WTC11 (cell line): ENCODE measurements at regions not wholly inside any gene's neighbourhood (a gene's known extent, or its start where the extent isn't known, plus 50 kb on each side); places are given as distances from the start of the nearest gene placed in this dataset.
A peak's percentile ranks its signal among the peaks of the same experiment; 100 is the strongest.

ENCODE experiments used
- ATAC-seq: fragments of 200-7000 bp; cut with Tn5 transposase; 2 replicates; pipeline ENCODE4 v1.10.0; 2021; ENCODE audit warnings: mild to moderate bottlenecking, moderate library complexity
- CTCF ChIA-PET: fragments of 300-600 bp; sonication (Branson Sonifier 250); formaldehyde crosslinking; loops from one replicate; lab custom pipeline; 2021; ENCODE audit warnings: antibody characterized with exemption; lab: Charles Lee
- POLR2A ChIA-PET: fragments of 350-600 bp; sonication (Branson Sonifier 250); formaldehyde crosslinking; loops from one replicate; lab custom pipeline; 2021; ENCODE audit warnings: antibody characterized with exemption; lab: Charles Lee
- DNase-seq: peaks from one replicate; pipeline ENCODE4 v3.0.0; 2021; ENCODE audit warnings: low spot score
- H3K27ac Mint-ChIP-seq: 2 replicates; pipeline ENCODE4 v1.8.0; 2021; ENCODE audit warnings: mixed read lengths
- H3K27me3 Mint-ChIP-seq: 2 replicates; pipeline ENCODE4 v1.8.0; 2021; ENCODE audit warnings: low read depth, mild to moderate bottlenecking, moderate library complexity, mixed read lengths
- H3K36me3 Mint-ChIP-seq: 2 replicates; pipeline ENCODE4 v1.8.0; 2021; ENCODE audit warnings: mixed read lengths
- H3K4me1 Mint-ChIP-seq: 2 replicates; pipeline ENCODE4 v1.8.0; 2022; ENCODE audit warnings: mixed read lengths
- H3K4me3 Mint-ChIP-seq: 2 replicates; pipeline ENCODE4 v1.8.0; 2021; ENCODE audit warnings: mild to moderate bottlenecking, moderate library complexity, mixed read lengths
- H3K9me3 Mint-ChIP-seq: 2 replicates; pipeline ENCODE4 v1.8.0; 2021; ENCODE audit warnings: mixed read lengths
- ATF3 ChIP-seq: sonication (generic); formaldehyde crosslinking; conservative IDR thresholded peaks from 2 replicates; pipeline ENCODE4 v1.8.1; 2022; ENCODE audit warnings: mild to moderate bottlenecking, missing genetic modification reagents
- CREB1 ChIP-seq: sonication (generic); formaldehyde crosslinking; IDR thresholded peaks from 2 replicates; pipeline ENCODE4 v1.8.0; 2023; ENCODE audit warnings: mild to moderate bottlenecking, missing genetic modification reagents
- CTCF ChIP-seq: fragments of 200-600 bp; IDR thresholded peaks from 2 replicates; pipeline ENCODE4 v1.8.0; 2022; ENCODE audit warnings: antibody characterized with exemption
- E2F4 ChIP-seq: sonication (generic); formaldehyde crosslinking; IDR thresholded peaks from 2 replicates; pipeline ENCODE4 v1.8.1; 2022; ENCODE audit warnings: low read depth, mild to moderate bottlenecking, moderate library complexity, missing genetic modification reagents, borderline replicate concordance
- EMX1 ChIP-seq: fragments of 250-450 bp; sonication (Bioruptor Pico); IDR thresholded peaks from 2 replicates; pipeline ENCODE4 v1.8.0; 2021; ENCODE audit warnings: mild to moderate bottlenecking
- FOXP1 ChIP-seq: sonication (generic); formaldehyde crosslinking; IDR thresholded peaks from 2 replicates; pipeline ENCODE4 v1.8.0; 2022; ENCODE audit warnings: missing genetic modification reagents, mild to moderate bottlenecking, moderate library complexity, borderline replicate concordance
- FOXP4 ChIP-seq: sonication (generic); formaldehyde crosslinking; IDR thresholded peaks from 2 replicates; pipeline ENCODE4 v1.8.0; 2022; ENCODE audit warnings: mild to moderate bottlenecking, missing genetic modification reagents
- GABPB1 ChIP-seq: sonication (generic); formaldehyde crosslinking; IDR thresholded peaks from 2 replicates; pipeline ENCODE4 v1.8.1; 2023; ENCODE audit warnings: mild to moderate bottlenecking, missing genetic modification reagents
- HMGXB4 ChIP-seq: sonication (generic); formaldehyde crosslinking; IDR thresholded peaks from 2 replicates; pipeline ENCODE4 v1.8.1; 2023; ENCODE audit warnings: mild to moderate bottlenecking, moderate library complexity, missing genetic modification reagents
- MYBL2 ChIP-seq: sonication (generic); formaldehyde crosslinking; IDR thresholded peaks from 2 replicates; pipeline ENCODE4 v1.8.1; 2023; ENCODE audit warnings: mild to moderate bottlenecking, moderate library complexity, missing genetic modification reagents
- NR1H2 ChIP-seq: sonication (generic); formaldehyde crosslinking; IDR thresholded peaks from 2 replicates; pipeline ENCODE4 v1.9.0; 2021; ENCODE audit warnings: mild to moderate bottlenecking, moderate library complexity, missing genetic modification reagents
- SP1 ChIP-seq: sonication (generic); formaldehyde crosslinking; conservative IDR thresholded peaks from 2 replicates; pipeline ENCODE4 v1.8.1; 2022; ENCODE audit warnings: missing genetic modification reagents
- TCF7 ChIP-seq: sonication (generic); formaldehyde crosslinking; IDR thresholded peaks from 2 replicates; pipeline ENCODE4 v1.8.0; 2022; ENCODE audit warnings: mild to moderate bottlenecking, low read depth, missing genetic modification reagents, moderate library complexity
- ZBTB43 ChIP-seq: sonication (generic); formaldehyde crosslinking; IDR thresholded peaks from 2 replicates; pipeline ENCODE4 v1.8.1; 2023; ENCODE audit warnings: mild to moderate bottlenecking, missing genetic modification reagents
- ZNF121 ChIP-seq: sonication (generic); formaldehyde crosslinking; IDR thresholded peaks from 2 replicates; pipeline ENCODE4 v1.8.0; 2023; ENCODE audit warnings: missing genetic modification reagents
- ZNF232 ChIP-seq: sonication (generic); formaldehyde crosslinking; IDR thresholded peaks from 2 replicates; pipeline ENCODE4 v1.8.0; 2022; ENCODE audit warnings: mild to moderate bottlenecking, missing genetic modification reagents
- ZNF317 ChIP-seq: sonication (generic); formaldehyde crosslinking; IDR thresholded peaks from 2 replicates; pipeline ENCODE4 v1.8.1; 2023; ENCODE audit warnings: low read depth, mild to moderate bottlenecking, moderate library complexity, missing genetic modification reagents, borderline replicate concordance
- ZNF532 ChIP-seq: fragments of 250-450 bp; sonication (Bioruptor Pico); IDR thresholded peaks from 2 replicates; pipeline ENCODE4 v1.9.0; 2021; ENCODE audit warnings: mild to moderate bottlenecking, borderline replicate concordance

GRCh38 chr4:3871181-3871852 is 105.1 kb downstream of the ADRA2C start (continued):
- TF ChIP-seq NR1H2 (CRISPR knock-in tag) (no peak), ZNF532 (CRISPR knock-in tag) (no peak), EMX1 (CRISPR knock-in tag) (no peak), GABPB1 (no peak), TCF7 (CRISPR knock-in tag) (no peak), SP1 (CRISPR knock-in tag) (peak; percentile 45; the same call in 1 of the 2 replicates), CREB1 (CRISPR knock-in tag) (no peak), HMGXB4 (peak; percentile 54; the same call in 1 of the 2 replicates), E2F4 (0 out of 2 replicates have a peak, but pooled peaks have one; percentile 27), ATF3 (CRISPR knock-in tag) (no peak)

GRCh38 chr4:3871881-3872833 is 106.0 kb downstream of the ADRA2C start:
- POLR2A ChIA-PET, result interaction anchor here (0.6 kb wide), 1 partner anchor 84 kb away, joined by 3 read pairs; no protein-coding TSS in a partner anchor
- TF ChIP-seq ZBTB43 (CRISPR knock-in tag), result peak; percentile 83
- peak; percentile 26; the same call in 1 of the 2 replicates for TF ChIP-seq FOXP4 (CRISPR knock-in tag)
- no peak for TF ChIP-seq ATF3 (CRISPR knock-in tag)
- 0 out of 2 replicates have a peak, but pooled peaks have one; percentile 22 for TF ChIP-seq MYBL2 (CRISPR knock-in tag)
- no peak for TF ChIP-seq ZNF317 (CRISPR knock-in tag)
- TF ChIP-seq CTCF, result no peak
- peak; percentile 22; the same call in 1 of the 2 replicates for TF ChIP-seq SP1 (CRISPR knock-in tag)
- peak; percentile 59; the same call in 1 of the 2 replicates for TF ChIP-seq ZNF232 (CRISPR knock-in tag)
- peak; percentile 40; the same call in 1 of the 2 replicates for TF ChIP-seq FOXP1 (CRISPR knock-in tag)
- peak; percentile 87 for TF ChIP-seq ZNF121 (CRISPR knock-in tag)
- no peak overlapping the region for H3K27ac Mint-ChIP-seq

More at GRCh38 chr4:3871881-3872833, 106.0 kb downstream of the ADRA2C start:
- CTCF ChIA-PET, result interaction anchor here (0.8 to 3.3 kb wide), 4 partner anchors 9 to 311 kb away, joined by 3 to 26 read pairs (median 7); no protein-coding TSS in a partner anchor
- Mint-ChIP-seq H3K27me3 (peaks cover 40% of the 10 kb centered on the region), H3K36me3 (peaks cover 7% of the 10 kb centered on the region), H3K9me3 (peaks cover 15% of the 10 kb centered on the region), H3K4me3 (peak overlapping the region; percentile 66), H3K4me1 (peaks cover 25% of the 10 kb centered on the region)
- ATAC-seq (peak; percentile 6), DNase-seq (peak; percentile 30)
